B cell (primary cell): ENCODE measurements at regions not wholly inside any gene's neighbourhood (a gene's known extent, or its start where the extent isn't known, plus 50 kb on each side); places are given as distances from the start of the nearest gene placed in this dataset.

Experiments
- ATAC-seq: fragments of 200-7000 bp; cut with Tn5 transposase; one replicate; pipeline ENCODE4 v1.10.0; 2021; ENCODE audit warnings: low read depth, mild to moderate bottlenecking, moderate number of reproducible peaks, moderate library complexity
- CTCF ChIA-PET: fragments of 350-600 bp; sonication (Branson Sonifier 250); formaldehyde crosslinking; loops from one replicate; lab custom pipeline; 2021; ENCODE audit warnings: antibody characterized with exemption, inconsistent platforms; lab: Charles Lee
- POLR2A ChIA-PET: fragments of 350-600 bp; sonication (Branson Sonifier 250); formaldehyde crosslinking; loops from one replicate; lab custom pipeline; 2021; ENCODE audit warnings: antibody characterized with exemption; lab: Charles Lee
- DNase-seq: peaks from one replicate; pipeline ENCODE4 v3.0.0; 2013
- H2AFZ ChIP-seq: 2 replicates; pipeline ENCODE4 v1.6.1; 2012; ENCODE audit warnings: mild to moderate bottlenecking, low read depth, low read length; ENCODE audit not compliant: insufficient read depth, poor library complexity, severe bottlenecking
- H3K27ac ChIP-seq, 2 donors: 1 replicate in 1 of 2; 2 replicates in 1 of 2; pipeline ENCODE4 v1.5.1; 2012 to 2013; ENCODE audit warnings: low read length in 2 of 2, mild to moderate bottlenecking in 2 of 2, moderate library complexity in 1 of 2
- H3K27me3 ChIP-seq, 4 experiments: fragments of 200-600 bp in 1 of 4; sonication (generic) in 1 of 4; replicated peaks in 1 of 4; 1 replicate in 2 of 4; 2 replicates in 2 of 4; pipeline versions ENCODE4 v1.6.1 to v1.7.0; 2013 to 2016; ENCODE audit warnings: low read length in 3 of 4, mild to moderate bottlenecking in 2 of 4, mixed read lengths in 1 of 4, moderate library complexity in 1 of 4; ENCODE audit not compliant: insufficient read depth in 4 of 4, control insufficient read depth in 3 of 4; ENCODE audit errors: control extremely low read depth in 1 of 4
- H3K36me3 ChIP-seq, 2 experiments: replicated peaks in 1 of 2; 1 replicate in 1 of 2; 2 replicates in 1 of 2; pipeline versions ENCODE4 v1.6.1 to v1.7.1; 2013; ENCODE audit warnings: low read length in 1 of 2; ENCODE audit not compliant: insufficient read depth in 2 of 2, control insufficient read depth in 1 of 2; ENCODE audit errors: control extremely low read depth in 1 of 2, extremely low read depth in 1 of 2
- H3K4me1 ChIP-seq, 2 donors: fragments of 200-600 bp in 1 of 2; sonication (generic) in 1 of 2; 1 replicate in 1 of 2; 2 replicates in 1 of 2; pipeline versions ENCODE4 v1.5.1 to v1.6.1; 2013 to 2017; ENCODE audit warnings: low read length in 2 of 2; ENCODE audit not compliant: control insufficient read depth in 2 of 2, insufficient read depth in 2 of 2
- H3K4me2 ChIP-seq: replicated peaks from 2 replicates; pipeline ENCODE3; 2012; ENCODE audit warnings: mild to moderate bottlenecking, low read depth, low read length; ENCODE audit not compliant: poor library complexity, severe bottlenecking
- H3K4me3 ChIP-seq, 5 experiments: fragments of 200-600 bp in 1 of 5; sonication (generic) in 1 of 5; 1 replicate in 3 of 5; 2 replicates in 2 of 5; pipeline versions ENCODE4 v1.5.1 to v1.7.0; 2011 to 2016; ENCODE audit warnings: low read length in 4 of 5, mild to moderate bottlenecking in 4 of 5, low read depth in 2 of 5, control low read depth in 1 of 5, moderate library complexity in 1 of 5; ENCODE audit not compliant: insufficient read depth in 1 of 5; ENCODE audit errors: control extremely low read depth in 1 of 5, extremely low read depth in 1 of 5
- H3K79me2 ChIP-seq: fragments of 200-600 bp; sonication (generic); one replicate; pipeline ENCODE4 v1.6.0; 2016; ENCODE audit warnings: low read length; ENCODE audit not compliant: control insufficient read depth, insufficient read depth
- H3K9ac ChIP-seq: fragments of 200-600 bp; sonication (generic); 2 replicates; pipeline ENCODE4 v1.6.1; 2017; ENCODE audit warnings: mild to moderate bottlenecking, low read length, moderate library complexity
- H3K9me3 ChIP-seq, 3 donors: one replicate each; pipeline versions ENCODE4 v1.6.1 to v1.7.1; 2013; ENCODE audit warnings: low read length in 2 of 3; ENCODE audit not compliant: control insufficient read depth in 2 of 3, insufficient read depth in 1 of 3; ENCODE audit errors: control extremely low read depth in 1 of 3
- H4K20me1 ChIP-seq: 2 replicates; pipeline ENCODE4 v1.6.0; 2012; ENCODE audit warnings: mild to moderate bottlenecking, low read length; ENCODE audit not compliant: insufficient read depth, control insufficient read depth, poor library complexity, severe bottlenecking
- H3K27ac Mint-ChIP-seq: one replicate; pipeline ENCODE4 v1.8.0; 2021; ENCODE audit warnings: mixed read lengths
- H3K27me3 Mint-ChIP-seq: one replicate; pipeline ENCODE4 v1.8.0; 2021; ENCODE audit warnings: mixed read lengths
- H3K4me1 Mint-ChIP-seq: one replicate; pipeline ENCODE4 v1.8.0; 2021; ENCODE audit warnings: mixed read lengths
- H3K4me3 Mint-ChIP-seq: one replicate; pipeline ENCODE4 v1.8.0; 2021; ENCODE audit warnings: mixed read lengths
- H3K9me3 Mint-ChIP-seq: one replicate; pipeline ENCODE4 v1.8.0; 2022; ENCODE audit warnings: mixed read lengths; ENCODE audit not compliant: insufficient read depth
- CTCF ChIP-seq: fragments of 200-600 bp; IDR thresholded peaks from one replicate; pipeline ENCODE4 v1.8.0; 2022; ENCODE audit warnings: antibody characterized with exemption, mild to moderate bottlenecking
- EZH2 ChIP-seq: IDR thresholded peaks from 2 replicates; pipeline ENCODE4 v1.6.1; 2012; ENCODE audit warnings: borderline replicate concordance, low read depth, mild to moderate bottlenecking, moderate library complexity, low read length; ENCODE audit not compliant: insufficient read depth, poor library complexity, severe bottlenecking
- WGBS: methylation state at CpG from one replicate; pipeline ENCODE4 v1.1.5; 2013; ENCODE audit warnings: missing lambda C conversion rate; ENCODE audit not compliant: insufficient coverage; 5-methylcytosine and 5-hydroxymethylcytosine counted together
- intact Hi-C: fragments of 100-400 bp; cut with micrococcal nuclease; formaldehyde crosslinking; loops from one replicate; pipeline ENCODE4 v1.10.0; 2022

GRCh38 chr1:195113471-195113870, 1494.8 kb downstream of the KCNT2 start:
- DNase-seq (no peak), ATAC-seq (no peak)
- Mint-ChIP-seq H3K27ac (no peak overlapping the region), H3K4me3 (no peak overlapping the region), H3K27me3 (no peaks in the 10 kb centered on the region), H3K9me3 (no peaks in the 10 kb centered on the region), H3K4me1 (no peaks in the 10 kb centered on the region)
- POLR2A ChIA-PET = no interaction called here
- Histone ChIP-seq H3K4me3 (no peak overlapping the region), H3K4me1 (no peaks in the 10 kb centered on the region), H2AFZ (no peak overlapping the region), H3K36me3 (no peaks in the 10 kb centered on the region), H3K27me3 (no peaks in the 10 kb centered on the region), H3K4me2 (no peak overlapping the region), H3K9ac (no peak overlapping the region), H4K20me1 (no peaks in the 10 kb centered on the region), H3K9me3 (no peaks in the 10 kb centered on the region), H3K27ac (no peak overlapping the region), H3K79me2 (no peaks in the 10 kb centered on the region)
- CTCF ChIA-PET = no interaction called here
- TF ChIP-seq EZH2 (no peak), CTCF (no peak)
- intact Hi-C loops = no loop called here

- TF ChIP-seq CTCF (no peak), EZH2 (no peak)
- Histone ChIP-seq H3K79me2 (no peaks in the 10 kb centered on the region), H3K4me3 (no peak overlapping the region), H4K20me1 (no peaks in the 10 kb centered on the region), H3K36me3 (no peaks in the 10 kb centered on the region), H3K4me1 (no peaks in the 10 kb centered on the region), H3K27me3 (no peaks in the 10 kb centered on the region), H2AFZ (no peak overlapping the region), H3K9me3 (peaks cover 0 to 7% (median 4%) of the 10 kb centered on the region in 3 donors), H3K9ac (no peak overlapping the region), H3K4me2 (no peak overlapping the region), H3K27ac (no peak overlapping the region)
- 88% methylated on average over 1 of the region's 2 CpGs for WGBS
- Mint-ChIP-seq H3K4me3 (no peak overlapping the region), H3K9me3 (peaks cover 2% of the 10 kb centered on the region), H3K4me1 (no peaks in the 10 kb centered on the region), H3K27me3 (no peaks in the 10 kb centered on the region), H3K27ac (no peak overlapping the region)
- ChIA-PET POLR2A (no interaction called here), CTCF (no interaction called here)
- ATAC-seq (no peak), DNase-seq (no peak)
- intact Hi-C loops = no loop called here
Measured at GRCh38 chr1:195105773-195106172, 1502.5 kb downstream of the KCNT2 start.
